ENCODE measurements at regions not wholly inside any gene's neighbourhood (a gene's known extent, or its start where the extent isn't known, plus 50 kb on each side); places are given as distances from the start of the nearest gene placed in this dataset.

DNA sequence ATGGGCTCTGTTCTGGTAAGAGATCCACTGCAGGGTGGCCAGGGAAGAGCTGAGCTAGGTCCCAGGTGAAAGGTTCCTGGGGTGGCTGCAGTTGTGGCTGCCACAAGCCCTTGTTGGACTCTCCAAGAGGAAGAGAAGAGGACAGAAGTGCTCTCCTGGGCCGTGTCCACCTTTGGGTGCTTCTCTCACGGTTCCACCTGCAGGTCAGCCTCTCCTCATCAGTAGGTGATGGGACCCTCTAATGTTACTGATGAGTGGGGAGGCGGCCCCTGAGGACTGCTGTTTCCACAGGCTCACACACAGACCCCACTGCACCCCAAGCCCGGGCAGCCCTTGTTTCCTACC, 804.9 kb downstream of the BRD1 start:
- ChIA-PET POLR2A (ENCODE audit: unreplicated experiment) (no interaction called here), CTCF (no interaction called here)
- H3K18ac ChIP-seq (ENCODE audit: low read depth, low read length): no peak overlapping the region
- no peaks in the 10 kb centered on the region for H4K20me1 ChIP-seq (ENCODE audit: insufficient read depth, low read length)
- H4K8ac ChIP-seq (ENCODE audit: low read depth in 2 of 2, low read length in 2 of 2): no peak overlapping the region
- no peak overlapping the region for H3K4ac ChIP-seq (ENCODE audit: low read depth, low read length)
- WGBS, 2 experiments (ENCODE audit: extremely low coverage in 2 of 2, insufficient read length in 1 of 2): no CpG with 5 or more reads among the region's 4 CpGs
- H3K9me3 ChIP-seq (ENCODE audit: control insufficient read depth, insufficient read depth, low read length): peaks cover 64% of the 10 kb centered on the region
- dilution Hi-C loops (cut with HindIII; ENCODE audit: low sequenced_read_pairs, unreplicated experiment): no loop called here
- no peaks in the 10 kb centered on the region for H3K27me3 ChIP-seq (ENCODE audit: control insufficient read depth, insufficient read depth, low read length)
- H3K9me1 ChIP-seq (ENCODE audit: insufficient read depth, low read length): no peaks in the 10 kb centered on the region
- H2BK20ac ChIP-seq (ENCODE audit: low read depth, low read length): no peak overlapping the region
- H3K4me3 ChIP-seq (ENCODE audit: insufficient read depth, low read depth, low read length): no peak overlapping the region
- no peak overlapping the region for H2AFZ ChIP-seq (replicated peaks; ENCODE audit: low read length, poor library complexity)
- H3K27ac ChIP-seq (ENCODE audit: insufficient read depth, low read length): no peak overlapping the region
- H2BK15ac ChIP-seq (ENCODE audit: low read depth, low read length): no peak overlapping the region
- H2AK9ac ChIP-seq (replicated peaks; ENCODE audit: low read depth, low read length, poor library complexity): no peak overlapping the region
- no peak overlapping the region for H3K14ac ChIP-seq (replicated peaks; ENCODE audit: low read depth, low read length)
- H2BK5ac ChIP-seq (ENCODE audit: low read depth, low read length, poor library complexity, severe bottlenecking): no peak overlapping the region
- no peak overlapping the region for H2AK5ac ChIP-seq (ENCODE audit: low read depth, low read length)
- H3K9ac ChIP-seq (ENCODE audit: low read depth, low read length): no peak overlapping the region
- H4K5ac ChIP-seq (ENCODE audit: low read depth, low read length): no peak overlapping the region
- no peak overlapping the region for H3K4me2 ChIP-seq (ENCODE audit: low read depth, low read length)
- H3K79me1 ChIP-seq (ENCODE audit: low read depth in 1 of 2, low read length in 2 of 2): no peaks in the 10 kb centered on the region
- in situ Hi-C loops (cut with MboI; ENCODE audit: low sequenced_read_pairs): no loop called here
- no peak overlapping the region for H3K23ac ChIP-seq (ENCODE audit: low read depth, low read length)
- DNase-seq: no peak
- intact Hi-C loops (cut with micrococcal nuclease): no loop called here
- TF ChIP-seq NFE2L2 (IDR thresholded peaks at IDR 0.05; ENCODE audit: low read depth, low read length) (no peak), MAZ (IDR thresholded peaks at IDR 0.05; ENCODE audit: borderline replicate concordance, low read depth, low read length) (no peak), POLR2A (IDR thresholded peaks at IDR 0.05; ENCODE audit: low read depth, low read length) (no peak), RFX5 (IDR thresholded peaks at IDR 0.05; ENCODE audit: low read depth, low read length) (no peak), FOS (IDR thresholded peaks at IDR 0.05; ENCODE audit: low read depth, low read length) (no peak), CEBPB (IDR thresholded peaks at IDR 0.05; ENCODE audit: low read depth, low read length) (no peak), SMC3 (IDR thresholded peaks at IDR 0.05; ENCODE audit: low read depth, low read length) (no peak), MXI1 (IDR thresholded peaks at IDR 0.05; ENCODE audit: borderline replicate concordance, low read depth, low read length) (no peak), RCOR1 (IDR thresholded peaks at IDR 0.05; ENCODE audit: insufficient replicate concordance, low read length) (no peak), CHD1 (IDR thresholded peaks at IDR 0.05; ENCODE audit: low read depth, low read length) (no peak)
- TF ChIP-seq, protein P1, sequence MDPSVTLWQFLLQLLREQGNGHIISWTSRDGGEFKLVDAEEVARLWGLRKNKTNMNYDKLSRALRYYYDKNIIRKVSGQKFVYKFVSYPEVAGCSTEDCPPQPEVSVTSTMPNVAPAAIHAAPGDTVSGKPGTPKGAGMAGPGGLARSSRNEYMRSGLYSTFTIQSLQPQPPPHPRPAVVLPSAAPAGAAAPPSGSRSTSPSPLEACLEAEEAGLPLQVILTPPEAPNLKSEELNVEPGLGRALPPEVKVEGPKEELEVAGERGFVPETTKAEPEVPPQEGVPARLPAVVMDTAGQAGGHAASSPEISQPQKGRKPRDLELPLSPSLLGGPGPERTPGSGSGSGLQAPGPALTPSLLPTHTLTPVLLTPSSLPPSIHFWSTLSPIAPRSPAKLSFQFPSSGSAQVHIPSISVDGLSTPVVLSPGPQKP (IDR thresholded peaks at IDR 0.05; ENCODE audit: borderline replicate concordance, low read depth, low read length): no peak
- no peak for ATAC-seq (ENCODE audit: low read depth)
- H4K91ac ChIP-seq (ENCODE audit: insufficient read depth, low read depth, low read length): no peak overlapping the region
- H3K36me3 ChIP-seq (ENCODE audit: control insufficient read depth, insufficient read depth, low read length): no peaks in the 10 kb centered on the region
- no peak overlapping the region for H2BK120ac ChIP-seq (ENCODE audit: low read depth, low read length)
- no peak overlapping the region for H3K56ac ChIP-seq (ENCODE audit: extremely low read depth, insufficient read depth, low read length)
- no peaks in the 10 kb centered on the region for H3K4me1 ChIP-seq (ENCODE audit: control insufficient read depth, insufficient read depth, low read length)
- BruUV-seq (replicated peaks): no TSS peak

Data from IMR-90 (cell line).